Panc1 (cell line): ENCODE measurements at regions not wholly inside any gene's neighbourhood (a gene's known extent, or its start where the extent isn't known, plus 50 kb on each side); places are given as distances from the start of the nearest gene placed in this dataset.

ENCODE experiments used
- ATAC-seq: fragments of 200-7000 bp; cut with Tn5 transposase; 2 replicates; pipeline ENCODE4 v1.9.1; 2020; ENCODE audit warnings: mild to moderate bottlenecking, moderate library complexity
- BruUV-seq: library from RNA; stranded (reverse); fragments of 400-500 nt; replicated peaks from 2 replicates; lab custom pipeline; 2021; lab: Mats Ljungman, UMichigan
- CTCF ChIA-PET: fragments of 300-600 bp; sonication (Branson Sonifier 250); formaldehyde crosslinking; loops from one replicate; lab custom pipeline; 2022; ENCODE audit warnings: antibody characterized with exemption; lab: Charles Lee
- POLR2A ChIA-PET: fragments of 300-600 bp; sonication (Branson Sonifier 250); formaldehyde crosslinking; loops from one replicate; lab custom pipeline; 2022; ENCODE audit warnings: antibody characterized with exemption; lab: Charles Lee
- DNase-seq: peaks from one replicate; pipeline ENCODE4 v3.0.0-alpha.2; 2010; ENCODE audit warnings: low read depth, low spot score
- H3K27ac ChIP-seq: 2 replicates; pipeline ENCODE4 v1.5.1; 2011; ENCODE audit warnings: mild to moderate bottlenecking, low read length, inconsistent platforms
- H3K27me3 ChIP-seq: fragments of 200-500 bp; sonication (Bioruptor generic); 2 replicates; pipeline ENCODE4 v1.6.0; 2014; ENCODE audit warnings: low read length, inconsistent platforms; ENCODE audit not compliant: control insufficient read depth, insufficient read depth
- H3K36me3 ChIP-seq: fragments of 200-500 bp; sonication (Bioruptor generic); 2 replicates; pipeline ENCODE4 v1.5.1; 2014; ENCODE audit warnings: inconsistent platforms, mild to moderate bottlenecking, low read length, moderate library complexity; ENCODE audit not compliant: control insufficient read depth, insufficient read depth
- H3K4me1 ChIP-seq: 2 replicates; pipeline ENCODE4 v1.5.1; 2011; ENCODE audit warnings: inconsistent platforms, mild to moderate bottlenecking, low read length, moderate library complexity; ENCODE audit not compliant: control insufficient read depth, insufficient read depth
- H3K4me3 ChIP-seq, 2 experiments: 2 replicates each; pipeline ENCODE4 v1.5.1; 2011 to 2012; ENCODE audit warnings: low read depth in 2 of 2, low read length in 2 of 2, mild to moderate bottlenecking in 2 of 2, inconsistent platforms in 1 of 2, moderate library complexity in 1 of 2
- H3K9me3 ChIP-seq: fragments of 200-500 bp; sonication (Bioruptor generic); 2 replicates; pipeline ENCODE4 v1.5.1; 2014; ENCODE audit warnings: low read depth, mild to moderate bottlenecking, inconsistent platforms, low read length, moderate library complexity; ENCODE audit not compliant: control insufficient read depth, insufficient read depth
- POLR2AphosphoS5 ChIP-seq: IDR thresholded peaks from 2 replicates; pipeline ENCODE4 v1.6.1; 2012; ENCODE audit warnings: mild to moderate bottlenecking, low read depth, low read length, moderate library complexity
- REST ChIP-seq, 2 experiments: IDR thresholded peaks; 2 replicates each; pipeline ENCODE4 v1.6.1; 2011 to 2012; ENCODE audit warnings: low read depth in 2 of 2, control low read depth in 1 of 2, low read length in 1 of 2, mild to moderate bottlenecking in 1 of 2, moderate library complexity in 1 of 2; ENCODE audit not compliant: insufficient read depth in 1 of 2
- SIN3A ChIP-seq: IDR thresholded peaks from 2 replicates; pipeline ENCODE4 v1.6.1; 2012; ENCODE audit warnings: low read depth, mild to moderate bottlenecking, low read length, moderate library complexity, borderline replicate concordance; ENCODE audit not compliant: insufficient read depth
- TCF7L2 ChIP-seq: IDR thresholded peaks from 2 replicates; pipeline ENCODE4 v1.6.1; 2011; ENCODE audit warnings: mild to moderate bottlenecking, low read depth, low read length, inconsistent platforms
- in situ Hi-C: cut with HindIII; loops from 2 replicates; pipeline ENCODE4 v1.10.0; 2016; ENCODE audit warnings: low sequenced_read_pairs, low pct_unique_long_range_greater_than_20kb
- intact Hi-C: fragments of 100-400 bp; cut with micrococcal nuclease; formaldehyde crosslinking; loops from one replicate; pipeline ENCODE4 v1.10.0; 2022; ENCODE audit not compliant: unreplicated experiment
- TF ChIP-seq, protein P1 (sequence below): fragments of 450-650 bp; IDR thresholded peaks from 2 replicates; pipeline ENCODE4 v1.5.1; 2017; ENCODE audit warnings: mild to moderate bottlenecking

DNA sequence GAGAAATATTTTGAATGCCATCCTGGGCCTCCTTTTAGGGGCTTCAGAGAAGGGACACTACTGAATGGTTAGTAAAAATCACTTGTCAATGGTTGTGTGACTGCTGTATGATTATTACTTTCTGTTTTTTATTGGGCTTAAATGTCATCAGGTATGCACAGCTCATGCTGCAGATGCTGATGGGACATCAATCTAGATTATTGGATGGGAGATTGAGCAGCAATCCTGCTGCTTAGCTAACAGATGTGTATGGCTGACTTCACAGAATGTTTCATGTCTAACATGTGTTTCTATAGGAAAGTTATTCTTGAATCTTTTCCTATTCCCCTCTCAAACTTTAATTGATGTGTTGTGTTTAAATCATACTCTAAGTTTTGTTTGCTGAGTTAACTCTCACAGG is 166.8 kb downstream of the RMST start:
- Histone ChIP-seq H3K4me1 (no peaks in the 10 kb centered on the region), H3K9me3 (no peaks in the 10 kb centered on the region), H3K27me3 (no peaks in the 10 kb centered on the region), H3K4me3 (no peak overlapping the region), H3K27ac (no peak overlapping the region), H3K36me3 (no peaks in the 10 kb centered on the region)
- no peak for DNase-seq
- POLR2A ChIA-PET: no interaction called here
- in situ Hi-C loops (no loop called here), intact Hi-C loops (no loop called here)
- TF ChIP-seq TCF7L2 (no peak), REST (IDR thresholded peaks at IDR 0.05; ENCODE audit: insufficient read depth in 1 of 2, low read depth in 2 of 2, low read length in 1 of 2) (no peak), POLR2AphosphoS5 (no peak), SIN3A (no peak)
- TF ChIP-seq, protein P1, sequence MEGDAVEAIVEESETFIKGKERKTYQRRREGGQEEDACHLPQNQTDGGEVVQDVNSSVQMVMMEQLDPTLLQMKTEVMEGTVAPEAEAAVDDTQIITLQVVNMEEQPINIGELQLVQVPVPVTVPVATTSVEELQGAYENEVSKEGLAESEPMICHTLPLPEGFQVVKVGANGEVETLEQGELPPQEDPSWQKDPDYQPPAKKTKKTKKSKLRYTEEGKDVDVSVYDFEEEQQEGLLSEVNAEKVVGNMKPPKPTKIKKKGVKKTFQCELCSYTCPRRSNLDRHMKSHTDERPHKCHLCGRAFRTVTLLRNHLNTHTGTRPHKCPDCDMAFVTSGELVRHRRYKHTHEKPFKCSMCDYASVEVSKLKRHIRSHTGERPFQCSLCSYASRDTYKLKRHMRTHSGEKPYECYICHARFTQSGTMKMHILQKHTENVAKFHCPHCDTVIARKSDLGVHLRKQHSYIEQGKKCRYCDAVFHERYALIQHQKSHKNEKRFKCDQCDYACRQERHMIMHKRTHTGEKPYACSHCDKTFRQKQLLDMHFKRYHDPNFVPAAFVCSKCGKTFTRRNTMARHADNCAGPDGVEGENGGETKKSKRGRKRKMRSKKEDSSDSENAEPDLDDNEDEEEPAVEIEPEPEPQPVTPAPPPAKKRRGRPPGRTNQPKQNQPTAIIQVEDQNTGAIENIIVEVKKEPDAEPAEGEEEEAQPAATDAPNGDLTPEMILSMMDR: no peak
- BruUV-seq: no TSS peak
- CTCF ChIA-PET: no interaction called here
- no peak for ATAC-seq

DNA sequence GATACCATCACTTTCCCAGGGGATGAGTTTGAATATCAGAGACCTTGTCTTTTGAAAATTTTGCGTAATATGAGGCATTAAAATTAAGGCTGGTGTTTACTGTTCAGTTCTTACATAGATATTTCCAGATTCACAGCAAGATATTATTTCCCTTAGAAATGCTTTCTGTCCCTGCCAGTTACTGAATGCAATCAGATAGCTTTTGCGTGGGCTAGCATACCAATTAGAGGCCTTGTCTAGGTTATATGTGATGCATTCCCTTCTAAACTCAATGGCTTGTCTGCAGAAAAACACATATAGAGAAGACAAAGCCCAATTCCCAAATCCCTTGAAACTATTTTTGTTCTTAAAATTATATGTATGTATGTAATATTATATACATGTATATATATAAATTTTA is 167.8 kb downstream of the RMST start:
- Histone ChIP-seq H3K4me1 (no peaks in the 10 kb centered on the region), H3K36me3 (no peaks in the 10 kb centered on the region), H3K27ac (no peak overlapping the region), H3K9me3 (no peaks in the 10 kb centered on the region), H3K4me3 (no peak overlapping the region), H3K27me3 (no peaks in the 10 kb centered on the region)
- TF ChIP-seq REST (IDR thresholded peaks at IDR 0.05; ENCODE audit: insufficient read depth in 1 of 2, low read depth in 2 of 2, low read length in 1 of 2) (no peak), POLR2AphosphoS5 (no peak), TCF7L2 (no peak), SIN3A (no peak)
- TF ChIP-seq, protein P1: no peak
- ATAC-seq: no peak
- ChIA-PET POLR2A (interaction anchor here (0.6 kb wide), 1 partner anchor 71 kb away, joined by 3 read pairs; no protein-coding TSS in a partner anchor), CTCF (no interaction called here)
- BruUV-seq: no TSS peak
- in situ Hi-C loops (no loop called here), intact Hi-C loops (no loop called here)
- no peak for DNase-seq
